ENCODE measurements at regions not wholly inside any gene's neighbourhood (a gene's known extent, or its start where the extent isn't known, plus 50 kb on each side); places are given as distances from the start of the nearest gene placed in this dataset.

GRCh38 chr2:207260947-207261346 lies 95.2 kb upstream of the KLF7 start:
- no peaks in the 10 kb centered on the region for H3K4me1 ChIP-seq (ENCODE audit: insufficient read depth, low read length, poor library complexity, severe bottlenecking)
- TF ChIP-seq EZH2phosphoT487 (IDR thresholded peaks at IDR 0.05; ENCODE audit: borderline replicate concordance), result no peak
- no peak for TF ChIP-seq CTCF (conservative IDR thresholded peaks at IDR 0.05; ENCODE audit: low read length)
- no peak overlapping the region for H3K9ac ChIP-seq (ENCODE audit: low read depth, low read length, poor library complexity, severe bottlenecking)
- no peaks in the 10 kb centered on the region for H4K20me1 ChIP-seq (ENCODE audit: insufficient read depth, low read length, poor library complexity, severe bottlenecking)
- no peaks in the 10 kb centered on the region for H3K36me3 ChIP-seq (ENCODE audit: insufficient read depth, low read length)
- H3K27me3 ChIP-seq (ENCODE audit: insufficient read depth, low read length, poor library complexity, severe bottlenecking), result no peaks in the 10 kb centered on the region
- H3K9me3 ChIP-seq (ENCODE audit: insufficient read depth, low read depth, low read length), result no peaks in the 10 kb centered on the region
- no peak overlapping the region for H3K4me2 ChIP-seq (ENCODE audit: low read depth, low read length, poor library complexity, severe bottlenecking)
- no peaks in the 10 kb centered on the region for H3K9me2 ChIP-seq (replicated peaks; ENCODE audit: low read depth, low read length)
- H3F3A ChIP-seq (ENCODE audit: low read depth), result no peaks in the 10 kb centered on the region
- no peak overlapping the region for H2AFZ ChIP-seq (ENCODE audit: low read length)
- H3K4me3 ChIP-seq (ENCODE audit: low read length, poor library complexity, severe bottlenecking), result no peak overlapping the region
- H3K79me2 ChIP-seq (ENCODE audit: insufficient read depth, low read length), result no peaks in the 10 kb centered on the region

- no peak for TF ChIP-seq CTCF (conservative IDR thresholded peaks at IDR 0.05; ENCODE audit: low read length)
- no peak for TF ChIP-seq EZH2phosphoT487 (IDR thresholded peaks at IDR 0.05; ENCODE audit: borderline replicate concordance)
- no peaks in the 10 kb centered on the region for H3K79me2 ChIP-seq (ENCODE audit: insufficient read depth, low read length)
- H2AFZ ChIP-seq (ENCODE audit: low read length), result no peak overlapping the region
- H4K20me1 ChIP-seq (ENCODE audit: insufficient read depth, low read length, poor library complexity, severe bottlenecking), result no peaks in the 10 kb centered on the region
- H3F3A ChIP-seq (ENCODE audit: low read depth), result no peaks in the 10 kb centered on the region
- H3K9ac ChIP-seq (ENCODE audit: low read depth, low read length, poor library complexity, severe bottlenecking), result no peak overlapping the region
- no peaks in the 10 kb centered on the region for H3K27me3 ChIP-seq (ENCODE audit: insufficient read depth, low read length, poor library complexity, severe bottlenecking)
- no peak overlapping the region for H3K4me3 ChIP-seq (ENCODE audit: low read length, poor library complexity, severe bottlenecking)
- H3K9me2 ChIP-seq (replicated peaks; ENCODE audit: low read depth, low read length), result no peaks in the 10 kb centered on the region
- no peaks in the 10 kb centered on the region for H3K4me1 ChIP-seq (ENCODE audit: insufficient read depth, low read length, poor library complexity, severe bottlenecking)
- H3K9me3 ChIP-seq (ENCODE audit: insufficient read depth, low read depth, low read length), result no peaks in the 10 kb centered on the region
- H3K4me2 ChIP-seq (ENCODE audit: low read depth, low read length, poor library complexity, severe bottlenecking), result no peak overlapping the region
- no peaks in the 10 kb centered on the region for H3K36me3 ChIP-seq (ENCODE audit: insufficient read depth, low read length)
These were observed 98.6 kb upstream of the KLF7 start for GRCh38 chr2:207264310-207264709.

GRCh38 chr2:207265332-207265731 lies 99.6 kb upstream of the KLF7 start:
- Histone ChIP-seq H3K9me2 (replicated peaks; ENCODE audit: low read depth, low read length) (no peaks in the 10 kb centered on the region), H3K27me3 (ENCODE audit: insufficient read depth, low read length, poor library complexity, severe bottlenecking) (no peaks in the 10 kb centered on the region), H3K36me3 (ENCODE audit: insufficient read depth, low read length) (no peaks in the 10 kb centered on the region), H3K4me3 (ENCODE audit: low read length, poor library complexity, severe bottlenecking) (no peak overlapping the region), H3K4me2 (ENCODE audit: low read depth, low read length, poor library complexity, severe bottlenecking) (no peak overlapping the region), H4K20me1 (ENCODE audit: insufficient read depth, low read length, poor library complexity, severe bottlenecking) (no peaks in the 10 kb centered on the region), H3K9me3 (ENCODE audit: insufficient read depth, low read depth, low read length) (no peaks in the 10 kb centered on the region), H3F3A (ENCODE audit: low read depth) (no peaks in the 10 kb centered on the region), H3K79me2 (ENCODE audit: insufficient read depth, low read length) (no peaks in the 10 kb centered on the region), H3K9ac (ENCODE audit: low read depth, low read length, poor library complexity, severe bottlenecking) (no peak overlapping the region), H2AFZ (ENCODE audit: low read length) (no peak overlapping the region), H3K4me1 (ENCODE audit: insufficient read depth, low read length, poor library complexity, severe bottlenecking) (peaks cover 2% of the 10 kb centered on the region)
- TF ChIP-seq EZH2phosphoT487 (IDR thresholded peaks at IDR 0.05; ENCODE audit: borderline replicate concordance), result no peak
- TF ChIP-seq CTCF (conservative IDR thresholded peaks at IDR 0.05; ENCODE audit: low read length), result no peak

Data from Loucy (cell line).